Panc1 (cell line): ENCODE measurements at regions not wholly inside any gene's neighbourhood (a gene's known extent, or its start where the extent isn't known, plus 50 kb on each side); places are given as distances from the start of the nearest gene placed in this dataset.

Source experiments
- ATAC-seq: fragments of 200-7000 bp; cut with Tn5 transposase; 2 replicates; pipeline ENCODE4 v1.9.1; 2020; ENCODE audit warnings: mild to moderate bottlenecking, moderate library complexity
- BruUV-seq: library from RNA; stranded (reverse); fragments of 400-500 nt; replicated peaks from 2 replicates; lab custom pipeline; 2021; lab: Mats Ljungman, UMichigan
- CTCF ChIA-PET: fragments of 300-600 bp; sonication (Branson Sonifier 250); formaldehyde crosslinking; loops from one replicate; lab custom pipeline; 2022; ENCODE audit warnings: antibody characterized with exemption; lab: Charles Lee
- POLR2A ChIA-PET: fragments of 300-600 bp; sonication (Branson Sonifier 250); formaldehyde crosslinking; loops from one replicate; lab custom pipeline; 2022; ENCODE audit warnings: antibody characterized with exemption; lab: Charles Lee
- DNase-seq: peaks from one replicate; pipeline ENCODE4 v3.0.0-alpha.2; 2010; ENCODE audit warnings: low read depth, low spot score
- H3K27ac ChIP-seq: 2 replicates; pipeline ENCODE4 v1.5.1; 2011; ENCODE audit warnings: mild to moderate bottlenecking, low read length, inconsistent platforms
- H3K27me3 ChIP-seq: fragments of 200-500 bp; sonication (Bioruptor generic); 2 replicates; pipeline ENCODE4 v1.6.0; 2014; ENCODE audit warnings: low read length, inconsistent platforms; ENCODE audit not compliant: control insufficient read depth, insufficient read depth
- H3K36me3 ChIP-seq: fragments of 200-500 bp; sonication (Bioruptor generic); 2 replicates; pipeline ENCODE4 v1.5.1; 2014; ENCODE audit warnings: inconsistent platforms, mild to moderate bottlenecking, low read length, moderate library complexity; ENCODE audit not compliant: control insufficient read depth, insufficient read depth
- H3K4me1 ChIP-seq: 2 replicates; pipeline ENCODE4 v1.5.1; 2011; ENCODE audit warnings: inconsistent platforms, mild to moderate bottlenecking, low read length, moderate library complexity; ENCODE audit not compliant: control insufficient read depth, insufficient read depth
- H3K4me3 ChIP-seq, 2 experiments: 2 replicates each; pipeline ENCODE4 v1.5.1; 2011 to 2012; ENCODE audit warnings: low read depth in 2 of 2, low read length in 2 of 2, mild to moderate bottlenecking in 2 of 2, inconsistent platforms in 1 of 2, moderate library complexity in 1 of 2
- H3K9me3 ChIP-seq: fragments of 200-500 bp; sonication (Bioruptor generic); 2 replicates; pipeline ENCODE4 v1.5.1; 2014; ENCODE audit warnings: low read depth, mild to moderate bottlenecking, inconsistent platforms, low read length, moderate library complexity; ENCODE audit not compliant: control insufficient read depth, insufficient read depth
- CTCF ChIP-seq: fragments of 450-650 bp; IDR thresholded peaks from 2 replicates; pipeline ENCODE4 v1.5.1; 2017; ENCODE audit warnings: mild to moderate bottlenecking
- POLR2AphosphoS5 ChIP-seq: IDR thresholded peaks from 2 replicates; pipeline ENCODE4 v1.6.1; 2012; ENCODE audit warnings: mild to moderate bottlenecking, low read depth, low read length, moderate library complexity
- REST ChIP-seq, 2 experiments: IDR thresholded peaks; 2 replicates each; pipeline ENCODE4 v1.6.1; 2011 to 2012; ENCODE audit warnings: low read depth in 2 of 2, control low read depth in 1 of 2, low read length in 1 of 2, mild to moderate bottlenecking in 1 of 2, moderate library complexity in 1 of 2; ENCODE audit not compliant: insufficient read depth in 1 of 2
- SIN3A ChIP-seq: IDR thresholded peaks from 2 replicates; pipeline ENCODE4 v1.6.1; 2012; ENCODE audit warnings: low read depth, mild to moderate bottlenecking, low read length, moderate library complexity, borderline replicate concordance; ENCODE audit not compliant: insufficient read depth
- TCF7L2 ChIP-seq: IDR thresholded peaks from 2 replicates; pipeline ENCODE4 v1.6.1; 2011; ENCODE audit warnings: mild to moderate bottlenecking, low read depth, low read length, inconsistent platforms
- in situ Hi-C: cut with HindIII; loops from 2 replicates; pipeline ENCODE4 v1.10.0; 2016; ENCODE audit warnings: low sequenced_read_pairs, low pct_unique_long_range_greater_than_20kb
- intact Hi-C: fragments of 100-400 bp; cut with micrococcal nuclease; formaldehyde crosslinking; loops from one replicate; pipeline ENCODE4 v1.10.0; 2022; ENCODE audit not compliant: unreplicated experiment

GRCh38 chrX:84747516-84747915 lies 245.3 kb upstream of the HDX start:
- ChIA-PET CTCF (no interaction called here), POLR2A (no interaction called here)
- in situ Hi-C loops (no loop called here), intact Hi-C loops (no loop called here)
- Histone ChIP-seq H3K27me3 (no peaks in the 10 kb centered on the region), H3K36me3 (no peaks in the 10 kb centered on the region), H3K4me3 (no peak overlapping the region), H3K4me1 (no peaks in the 10 kb centered on the region), H3K27ac (no peak overlapping the region), H3K9me3 (no peaks in the 10 kb centered on the region)
- no peak for ATAC-seq
- no peak for DNase-seq
- no TSS peak for BruUV-seq
- TF ChIP-seq CTCF (no peak), SIN3A (no peak), TCF7L2 (no peak), POLR2AphosphoS5 (no peak), REST (IDR thresholded peaks at IDR 0.05; ENCODE audit: insufficient read depth in 1 of 2, low read depth in 2 of 2, low read length in 1 of 2) (no peak)

GRCh38 chrX:84748965-84749656 lies 246.9 kb upstream of the HDX start:
- no peak for DNase-seq
- no peak for ATAC-seq
- no peaks in the 10 kb centered on the region for H3K9me3 ChIP-seq
- ChIA-PET POLR2A (no interaction called here), CTCF (no interaction called here)
- H3K4me1 ChIP-seq = no peaks in the 10 kb centered on the region
- no peak overlapping the region for H3K4me3 ChIP-seq
- no TSS peak for BruUV-seq
- H3K27ac ChIP-seq = no peak overlapping the region
- H3K27me3 ChIP-seq = no peaks in the 10 kb centered on the region
- intact Hi-C loops = no loop called here
- in situ Hi-C loops = no loop called here
- TF ChIP-seq TCF7L2 = no peak
- no peak for TF ChIP-seq SIN3A
- no peak for TF ChIP-seq REST (IDR thresholded peaks at IDR 0.05; ENCODE audit: insufficient read depth in 1 of 2, low read depth in 2 of 2, low read length in 1 of 2)
- no peak for TF ChIP-seq POLR2AphosphoS5
- no peak for TF ChIP-seq CTCF
- no peaks in the 10 kb centered on the region for H3K36me3 ChIP-seq
